ENCODE measurements at regions not wholly inside any gene's neighbourhood (a gene's known extent, or its start where the extent isn't known, plus 50 kb on each side); places are given as distances from the start of the nearest gene placed in this dataset.

DNA sequence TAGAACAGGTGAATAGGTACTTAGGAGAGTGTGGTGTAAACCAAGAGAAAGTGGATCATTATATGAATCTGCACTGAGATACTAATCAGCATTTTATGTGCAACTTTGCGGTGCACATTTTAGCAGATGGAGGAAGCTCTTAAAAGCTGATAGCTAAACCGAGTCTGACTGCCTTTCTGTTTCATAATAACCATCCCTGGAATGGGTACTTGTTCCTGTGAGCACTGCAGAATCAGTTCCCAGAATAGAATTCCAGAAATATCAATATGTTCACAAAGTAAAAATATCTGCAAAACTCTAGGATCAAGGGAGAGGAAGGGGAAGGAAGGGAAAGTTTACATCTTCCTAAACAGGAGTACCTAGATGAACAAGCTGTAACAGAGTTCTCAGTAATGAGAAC is 432.2 kb upstream of the HNRNPA3 start:
- ChIA-PET CTCF (no interaction called here), POLR2A (ENCODE audit: unreplicated experiment) (no interaction called here)
- Histone ChIP-seq H2AFZ (no peak overlapping the region), H3K27ac (no peak overlapping the region), H3F3A (ENCODE audit: insufficient read depth, low read depth) (no peaks in the 10 kb centered on the region), H3K4me2 (no peak overlapping the region), H3K27me3 (ENCODE audit: insufficient read depth, low read depth) (no peaks in the 10 kb centered on the region), H3K9me2 (ENCODE audit: insufficient read depth) (no peaks in the 10 kb centered on the region; the same call in 1 of the 2 replicates), H3K36me3 (ENCODE audit: low read depth) (no peaks in the 10 kb centered on the region), H3K4me3 (no peak overlapping the region), H4K20me1 (ENCODE audit: insufficient read depth) (no peaks in the 10 kb centered on the region), H3K4me1 (replicated peaks; ENCODE audit: insufficient read depth) (no peaks in the 10 kb centered on the region), H3K79me2 (ENCODE audit: low read depth) (no peaks in the 10 kb centered on the region), H3K9me3 (ENCODE audit: insufficient read depth, low read depth) (no peaks in the 10 kb centered on the region)
- no peak for DNase-seq
- BruUV-seq (replicated peaks) = no TSS peak
- TF ChIP-seq EZH2 (IDR thresholded peaks at IDR 0.05; ENCODE audit: low read depth) = no peak
- TF ChIP-seq, protein P1, sequence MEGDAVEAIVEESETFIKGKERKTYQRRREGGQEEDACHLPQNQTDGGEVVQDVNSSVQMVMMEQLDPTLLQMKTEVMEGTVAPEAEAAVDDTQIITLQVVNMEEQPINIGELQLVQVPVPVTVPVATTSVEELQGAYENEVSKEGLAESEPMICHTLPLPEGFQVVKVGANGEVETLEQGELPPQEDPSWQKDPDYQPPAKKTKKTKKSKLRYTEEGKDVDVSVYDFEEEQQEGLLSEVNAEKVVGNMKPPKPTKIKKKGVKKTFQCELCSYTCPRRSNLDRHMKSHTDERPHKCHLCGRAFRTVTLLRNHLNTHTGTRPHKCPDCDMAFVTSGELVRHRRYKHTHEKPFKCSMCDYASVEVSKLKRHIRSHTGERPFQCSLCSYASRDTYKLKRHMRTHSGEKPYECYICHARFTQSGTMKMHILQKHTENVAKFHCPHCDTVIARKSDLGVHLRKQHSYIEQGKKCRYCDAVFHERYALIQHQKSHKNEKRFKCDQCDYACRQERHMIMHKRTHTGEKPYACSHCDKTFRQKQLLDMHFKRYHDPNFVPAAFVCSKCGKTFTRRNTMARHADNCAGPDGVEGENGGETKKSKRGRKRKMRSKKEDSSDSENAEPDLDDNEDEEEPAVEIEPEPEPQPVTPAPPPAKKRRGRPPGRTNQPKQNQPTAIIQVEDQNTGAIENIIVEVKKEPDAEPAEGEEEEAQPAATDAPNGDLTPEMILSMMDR (conservative IDR thresholded peaks at IDR 0.05) = no peak
- intact Hi-C loops (cut with micrococcal nuclease; ENCODE audit: unreplicated experiment) = no loop called here

DNA sequence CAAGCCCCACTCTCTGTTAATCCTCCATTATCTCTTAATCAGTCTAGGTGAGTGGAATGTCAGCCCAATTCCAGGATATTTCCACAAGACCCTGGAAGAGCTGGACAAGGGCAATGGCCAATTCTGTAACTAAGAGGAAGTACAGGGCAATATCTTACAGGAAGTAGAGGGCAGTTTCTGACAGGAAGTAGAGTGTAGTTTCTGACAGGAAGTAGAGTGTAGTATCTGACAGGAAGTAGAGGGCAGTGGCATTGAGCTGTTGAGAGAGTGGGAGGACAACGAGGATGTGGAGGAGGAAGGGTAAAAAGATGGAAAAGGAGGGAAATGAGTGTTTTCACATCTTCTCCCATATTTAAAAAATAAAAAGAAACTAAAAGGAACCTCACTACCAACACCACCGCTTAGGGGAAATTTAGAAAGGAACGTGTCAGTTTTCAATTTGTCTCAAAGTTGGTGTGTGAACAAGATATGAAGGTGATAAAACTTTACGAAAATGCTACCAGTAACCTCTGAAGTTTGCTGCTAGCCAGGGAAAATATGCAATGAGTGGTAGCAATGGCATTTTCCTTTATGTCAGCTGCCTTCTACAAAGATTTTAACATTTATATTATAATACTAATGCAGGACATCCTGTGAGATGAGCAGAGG is 430.9 kb upstream of the HNRNPA3 start:
- POLR2A ChIA-PET (ENCODE audit: unreplicated experiment) = no interaction called here
- intact Hi-C loops (cut with micrococcal nuclease; ENCODE audit: unreplicated experiment) = no loop called here
- CTCF ChIA-PET = no interaction called here
- H3K9me2 ChIP-seq (ENCODE audit: insufficient read depth) = no peaks in the 10 kb centered on the region; the same call in 1 of the 2 replicates
- no peak for TF ChIP-seq EZH2 (IDR thresholded peaks at IDR 0.05; ENCODE audit: low read depth)
- TF ChIP-seq, protein P1 (conservative IDR thresholded peaks at IDR 0.05) = no peak
- no peak overlapping the region for H3K27ac ChIP-seq
- BruUV-seq (replicated peaks) = no TSS peak
- DNase-seq = no peak
- no peaks in the 10 kb centered on the region for H3F3A ChIP-seq (ENCODE audit: insufficient read depth, low read depth)
- no peaks in the 10 kb centered on the region for H3K79me2 ChIP-seq (ENCODE audit: low read depth)
- no peak overlapping the region for H2AFZ ChIP-seq
- no peaks in the 10 kb centered on the region for H3K36me3 ChIP-seq (ENCODE audit: low read depth)
- no peak overlapping the region for H3K4me3 ChIP-seq
- H3K4me1 ChIP-seq (replicated peaks; ENCODE audit: insufficient read depth) = no peaks in the 10 kb centered on the region
- H3K4me2 ChIP-seq = no peak overlapping the region
- H3K9me3 ChIP-seq (ENCODE audit: insufficient read depth, low read depth) = no peaks in the 10 kb centered on the region
- no peaks in the 10 kb centered on the region for H4K20me1 ChIP-seq (ENCODE audit: insufficient read depth)
- H3K27me3 ChIP-seq (ENCODE audit: insufficient read depth, low read depth) = no peaks in the 10 kb centered on the region

DNA sequence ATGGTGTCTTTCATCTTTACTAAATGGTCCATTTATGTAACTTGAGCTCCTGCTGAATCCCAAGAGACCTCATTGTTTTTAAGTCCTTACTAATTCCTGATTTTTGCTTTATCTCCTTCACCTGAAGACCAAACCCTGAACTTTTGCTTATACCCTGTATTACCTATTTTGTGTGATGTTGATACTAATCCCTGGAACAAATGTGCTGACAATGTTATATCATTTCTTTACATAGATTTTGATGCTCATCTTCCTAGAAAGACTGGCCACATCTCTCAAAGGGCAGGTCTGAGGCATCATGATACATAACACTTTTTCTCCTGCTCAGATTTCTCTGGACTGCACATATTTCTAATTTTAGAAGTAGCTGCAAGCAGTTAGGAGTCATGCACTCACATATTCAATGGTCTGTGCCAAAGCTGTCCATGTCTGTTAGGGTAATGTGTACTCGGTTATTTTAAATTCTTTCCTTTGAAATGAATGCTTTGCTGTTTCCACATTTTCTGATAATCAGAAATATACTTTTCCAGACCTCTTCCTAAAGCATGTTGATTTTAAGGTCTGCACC is 427.9 kb upstream of the HNRNPA3 start:
- intact Hi-C loops (cut with micrococcal nuclease; ENCODE audit: unreplicated experiment) = no loop called here
- no peaks in the 10 kb centered on the region for H3K79me2 ChIP-seq (ENCODE audit: low read depth)
- H3K9me3 ChIP-seq (ENCODE audit: insufficient read depth, low read depth) = no peaks in the 10 kb centered on the region
- no peak overlapping the region for H3K27ac ChIP-seq
- H2AFZ ChIP-seq = no peak overlapping the region
- POLR2A ChIA-PET (ENCODE audit: unreplicated experiment) = no interaction called here
- H3K4me2 ChIP-seq = no peak overlapping the region
- H4K20me1 ChIP-seq (ENCODE audit: insufficient read depth) = no peaks in the 10 kb centered on the region
- H3K27me3 ChIP-seq (ENCODE audit: insufficient read depth, low read depth) = no peaks in the 10 kb centered on the region
- no peak for TF ChIP-seq EZH2 (IDR thresholded peaks at IDR 0.05; ENCODE audit: low read depth)
- no peak for DNase-seq
- no peak overlapping the region for H3K4me3 ChIP-seq
- no peaks in the 10 kb centered on the region for H3K36me3 ChIP-seq (ENCODE audit: low read depth)
- H3K9me2 ChIP-seq (ENCODE audit: insufficient read depth) = 0 out of 2 replicates have a peak, but pooled peaks cover 4% of the 10 kb centered on the region
- no peaks in the 10 kb centered on the region for H3K4me1 ChIP-seq (replicated peaks; ENCODE audit: insufficient read depth)
- no TSS peak for BruUV-seq (replicated peaks)
- H3F3A ChIP-seq (ENCODE audit: insufficient read depth, low read depth) = no peaks in the 10 kb centered on the region
- CTCF ChIA-PET = no interaction called here

DNA sequence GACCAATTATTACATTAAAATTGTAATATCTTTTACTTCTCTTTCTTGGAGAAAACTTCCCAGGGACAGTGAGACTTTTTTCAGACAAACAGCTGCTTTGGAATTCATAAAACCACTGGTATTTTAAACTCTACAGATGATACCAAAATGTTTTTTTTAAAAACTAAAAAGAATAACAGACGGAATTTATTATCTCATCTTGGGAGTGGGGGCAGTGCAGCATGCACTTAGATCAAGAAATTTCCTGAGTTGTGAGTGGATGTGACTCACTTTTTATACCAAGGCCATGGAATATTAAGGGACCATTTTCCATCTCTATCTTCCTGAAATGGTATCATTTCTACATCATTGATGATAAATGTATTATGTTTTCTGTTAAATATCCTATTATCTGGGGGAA is 422.8 kb upstream of the HNRNPA3 start:
- no TSS peak for BruUV-seq (replicated peaks)
- CTCF ChIA-PET = no interaction called here
- H3K79me2 ChIP-seq (ENCODE audit: low read depth) = no peaks in the 10 kb centered on the region
- H3K36me3 ChIP-seq (ENCODE audit: low read depth) = no peaks in the 10 kb centered on the region
- intact Hi-C loops (cut with micrococcal nuclease; ENCODE audit: unreplicated experiment) = no loop called here
- H3K9me3 ChIP-seq (ENCODE audit: insufficient read depth, low read depth) = no peaks in the 10 kb centered on the region
- POLR2A ChIA-PET (ENCODE audit: unreplicated experiment) = no interaction called here
- no peaks in the 10 kb centered on the region for H4K20me1 ChIP-seq (ENCODE audit: insufficient read depth)
- TF ChIP-seq EZH2 (IDR thresholded peaks at IDR 0.05; ENCODE audit: low read depth) = no peak
- TF ChIP-seq, protein P1 (conservative IDR thresholded peaks at IDR 0.05) = no peak
- H3K4me1 ChIP-seq (replicated peaks; ENCODE audit: insufficient read depth) = no peaks in the 10 kb centered on the region
- H2AFZ ChIP-seq = no peak overlapping the region
- no peak for DNase-seq
- H3K27ac ChIP-seq = no peak overlapping the region
- H3K27me3 ChIP-seq (ENCODE audit: insufficient read depth, low read depth) = peaks cover 1% of the 10 kb centered on the region
- H3K9me2 ChIP-seq (ENCODE audit: insufficient read depth) = 0 out of 2 replicates have a peak, but pooled peaks cover 4% of the 10 kb centered on the region
- no peak overlapping the region for H3K4me2 ChIP-seq
- no peaks in the 10 kb centered on the region for H3F3A ChIP-seq (ENCODE audit: insufficient read depth, low read depth)
- no peak overlapping the region for H3K4me3 ChIP-seq

Measured in PC-9 (cell line).